NCI-H510A treated with DMSO at 0.1 percent for 48 hours (cell line): ENCODE measurements at regions not wholly inside any gene's neighbourhood (a gene's known extent, or its start where the extent isn't known, plus 50 kb on each side); places are given as distances from the start of the nearest gene placed in this dataset.

Experiments used
- DNase-seq: peaks from one replicate; lab custom pipeline; 2025; lab: John Stamatoyannopoulos, UW

GRCh38 chr18:78726326-78727056, 253.1 kb upstream of the SALL3 start:
- no peak for DNase-seq

GRCh38 chr18:78727057-78727739, 252.4 kb upstream of the SALL3 start:
- no peak for DNase-seq

DNA sequence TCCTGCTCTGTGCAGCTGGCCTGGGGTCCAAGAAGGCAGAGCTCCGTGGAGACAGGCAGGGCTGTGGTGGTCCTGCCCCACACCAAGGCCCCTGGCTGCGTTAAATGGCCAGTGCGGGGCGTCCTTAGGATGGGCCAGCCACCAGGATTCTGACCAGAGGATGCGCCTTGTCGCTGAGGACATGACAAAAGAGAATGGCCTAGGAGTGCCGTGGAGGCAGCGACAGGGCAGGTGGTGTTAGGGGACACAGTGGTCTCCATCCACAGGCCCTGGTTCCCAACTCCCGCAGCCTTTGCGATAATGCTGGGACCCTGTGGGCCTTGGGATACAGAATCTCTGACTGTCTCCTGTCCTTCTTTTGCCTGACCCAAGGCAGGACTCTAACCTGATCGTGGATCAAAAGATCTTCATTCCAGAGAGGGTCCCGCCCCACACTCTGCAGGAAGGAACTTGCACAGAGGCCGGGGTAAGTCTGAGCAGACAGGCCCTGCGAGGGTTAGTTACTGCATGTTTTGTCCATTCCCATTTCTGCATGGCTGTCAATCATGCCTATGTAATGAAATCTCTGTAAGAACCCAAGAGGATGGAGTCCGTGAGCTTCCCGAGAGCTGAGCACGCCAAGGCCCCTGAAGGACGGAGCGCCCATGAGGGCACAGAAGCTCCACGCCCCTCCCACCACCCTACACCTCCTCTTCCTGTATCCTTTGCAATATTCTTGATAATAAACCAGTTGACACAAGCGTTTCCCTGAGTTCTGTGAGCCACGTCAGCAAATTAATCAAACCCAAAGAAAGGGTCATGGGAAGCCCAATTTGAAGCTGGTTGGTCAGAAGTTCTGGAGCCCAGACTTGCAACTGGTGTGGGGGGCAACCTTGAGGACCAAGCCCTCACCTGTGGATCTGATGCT, 251.5 kb upstream of the SALL3 start:
- DNase-seq: no peak

- no peak for DNase-seq
Measured at GRCh38 chr18:78728784-78729467, 250.7 kb upstream of the SALL3 start.

DNA sequence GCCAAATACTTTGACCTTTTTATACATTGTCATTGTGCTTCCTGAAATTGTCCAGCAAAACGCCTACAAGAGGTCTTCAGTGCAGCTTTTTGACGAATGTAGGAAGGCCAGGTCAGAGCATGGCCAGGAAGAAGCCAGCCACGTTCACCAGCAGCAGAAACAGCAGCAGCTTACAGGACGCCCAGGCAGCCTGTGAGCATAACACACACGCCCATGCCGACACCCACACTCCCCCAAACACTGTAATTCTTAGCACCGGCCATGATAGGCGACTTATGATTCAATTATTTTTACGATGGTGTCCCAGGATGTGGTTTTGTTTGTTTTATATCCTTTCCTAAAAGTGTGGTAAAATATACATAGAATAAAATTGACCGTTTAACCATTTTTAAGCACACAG, 249.1 kb upstream of the SALL3 start:
- no peak for DNase-seq

GRCh38 chr18:78731016-78731397, 248.6 kb upstream of the SALL3 start:
- DNase-seq: no peak

- DNase-seq: no peak
Measured at GRCh38 chr18:78731398-78732032, 248.1 kb upstream of the SALL3 start.

DNA sequence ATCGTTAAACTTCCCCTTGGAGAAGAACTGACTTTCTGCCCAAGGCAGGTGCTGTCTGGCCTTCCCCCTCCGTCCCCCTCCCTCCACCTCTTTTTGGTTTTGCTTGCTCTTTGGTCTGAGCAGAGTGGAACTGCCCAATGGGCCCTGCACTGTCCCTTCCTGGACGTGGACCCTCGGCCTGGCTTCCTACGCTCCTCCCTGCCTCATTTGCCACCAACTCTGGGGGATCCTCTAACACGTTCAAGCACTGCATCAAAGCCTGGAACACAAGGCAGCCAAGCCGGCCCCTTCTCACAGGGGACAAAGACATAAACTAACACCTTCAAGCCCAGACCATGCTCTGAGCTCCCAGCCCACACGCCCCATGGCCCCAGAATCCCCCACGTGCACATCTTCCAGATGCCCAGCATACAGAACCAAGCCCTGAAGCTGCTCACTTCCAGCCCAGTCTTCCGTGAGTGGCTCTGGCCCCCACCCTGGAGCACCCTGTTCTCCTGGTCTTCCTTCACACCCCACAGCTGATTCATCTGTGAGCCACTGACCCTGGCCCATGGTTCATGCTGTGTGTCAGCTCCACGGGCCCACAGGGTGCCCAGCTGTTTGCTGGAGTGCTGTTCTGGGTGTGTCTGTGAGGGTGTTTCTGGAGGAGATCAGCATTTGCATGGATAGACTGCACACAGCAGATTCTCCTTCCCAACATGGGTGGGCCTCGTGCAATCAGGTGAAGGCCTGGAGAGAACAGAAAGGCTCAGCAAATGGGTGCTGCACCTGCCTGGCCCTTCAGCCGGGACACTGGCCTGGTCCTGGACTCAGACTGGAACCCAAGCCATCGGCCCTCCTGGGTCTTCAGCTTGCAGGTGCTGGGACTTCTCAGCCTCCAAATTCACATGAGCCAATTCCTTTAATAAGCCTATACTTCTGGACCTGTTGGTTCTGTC, 247.1 kb upstream of the SALL3 start:
- no peak for DNase-seq

DNA sequence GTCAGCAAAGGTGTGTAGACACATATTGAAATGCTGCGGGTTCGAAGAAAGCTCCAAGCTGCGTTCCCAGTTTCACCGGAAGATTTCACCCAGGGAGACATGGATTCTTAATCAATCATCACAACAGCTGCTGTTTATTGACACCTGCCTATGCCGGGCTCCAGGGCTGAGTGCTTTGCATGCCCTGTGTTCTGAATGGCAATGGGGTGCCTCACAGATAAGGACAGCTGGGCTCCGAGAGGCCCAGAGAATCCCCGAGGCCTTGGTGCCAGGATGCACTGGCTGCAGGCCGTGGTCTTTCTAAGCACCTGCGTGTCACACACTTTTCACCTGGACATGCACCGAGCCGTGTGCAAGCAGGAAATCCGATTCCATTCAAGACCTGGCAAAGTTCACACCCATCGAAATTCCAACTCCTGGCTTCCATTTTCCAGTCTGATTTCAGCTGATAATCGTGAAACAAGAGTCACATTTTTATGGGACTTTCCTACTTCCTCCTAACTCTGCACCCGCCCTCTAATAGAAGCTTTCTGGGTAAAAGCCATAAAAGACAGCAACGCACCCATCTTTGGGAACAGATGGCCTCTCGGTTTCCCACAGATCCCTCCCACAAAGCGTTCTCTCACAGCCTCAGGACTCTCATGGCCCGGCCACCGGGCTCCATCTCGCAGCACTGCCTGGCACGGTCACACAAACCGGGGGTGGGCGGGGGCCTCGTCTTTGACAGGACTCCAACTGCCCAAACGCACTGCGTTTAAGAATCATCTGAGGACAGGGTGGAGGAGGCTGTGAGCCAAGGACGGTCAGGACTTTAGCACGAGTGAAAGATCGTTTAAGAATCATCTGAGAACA, 245.6 kb upstream of the SALL3 start:
- DNase-seq: no peak

- no peak for DNase-seq
Measured at GRCh38 chr18:78734614-78734945, 245.0 kb upstream of the SALL3 start.

DNA sequence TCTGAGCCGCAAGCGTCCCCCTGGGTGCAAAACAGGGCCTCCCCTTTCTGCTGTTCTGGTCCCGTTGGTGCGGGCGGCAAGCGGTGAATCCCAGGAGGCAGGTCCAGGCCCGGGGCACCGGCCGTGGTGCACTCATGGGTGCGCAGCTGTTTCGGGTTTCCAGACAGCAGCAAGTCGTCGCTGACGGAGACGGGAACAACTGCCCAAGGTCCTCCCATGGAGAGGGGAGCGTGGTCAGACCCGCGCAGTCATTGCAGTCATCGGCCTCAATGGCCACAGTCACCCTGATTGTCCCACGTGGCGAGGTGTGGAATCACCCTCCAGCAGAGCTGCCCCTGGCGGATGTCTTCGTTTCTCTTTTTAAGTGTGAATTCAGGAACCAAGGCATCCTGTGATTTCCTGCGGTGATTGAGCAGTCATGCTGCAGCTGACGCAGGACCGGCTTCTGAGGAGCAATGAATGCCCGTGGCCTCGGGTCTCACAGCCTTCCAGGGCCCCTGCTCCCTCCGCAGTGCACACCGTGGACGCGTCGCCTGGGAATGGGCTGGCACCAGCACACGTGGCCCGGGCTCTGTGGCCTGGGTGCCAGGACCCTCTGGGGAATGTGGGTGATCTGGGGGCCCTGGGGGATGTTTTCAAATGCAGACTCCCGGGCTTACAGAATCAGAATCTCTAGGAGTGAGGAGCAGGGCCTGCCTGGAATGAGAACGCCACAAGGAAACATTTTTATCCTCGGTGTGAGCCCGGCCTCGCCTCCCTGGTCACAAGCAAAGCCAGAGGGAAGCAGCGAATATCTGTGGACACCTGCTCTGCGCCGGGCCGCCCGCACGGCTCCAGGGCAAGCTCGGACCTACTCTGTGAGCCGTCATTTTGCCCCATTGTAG, 244.2 kb upstream of the SALL3 start:
- DNase-seq: no peak

- DNase-seq: no peak
Measured at GRCh38 chr18:78736015-78736690, 243.5 kb upstream of the SALL3 start.

DNA sequence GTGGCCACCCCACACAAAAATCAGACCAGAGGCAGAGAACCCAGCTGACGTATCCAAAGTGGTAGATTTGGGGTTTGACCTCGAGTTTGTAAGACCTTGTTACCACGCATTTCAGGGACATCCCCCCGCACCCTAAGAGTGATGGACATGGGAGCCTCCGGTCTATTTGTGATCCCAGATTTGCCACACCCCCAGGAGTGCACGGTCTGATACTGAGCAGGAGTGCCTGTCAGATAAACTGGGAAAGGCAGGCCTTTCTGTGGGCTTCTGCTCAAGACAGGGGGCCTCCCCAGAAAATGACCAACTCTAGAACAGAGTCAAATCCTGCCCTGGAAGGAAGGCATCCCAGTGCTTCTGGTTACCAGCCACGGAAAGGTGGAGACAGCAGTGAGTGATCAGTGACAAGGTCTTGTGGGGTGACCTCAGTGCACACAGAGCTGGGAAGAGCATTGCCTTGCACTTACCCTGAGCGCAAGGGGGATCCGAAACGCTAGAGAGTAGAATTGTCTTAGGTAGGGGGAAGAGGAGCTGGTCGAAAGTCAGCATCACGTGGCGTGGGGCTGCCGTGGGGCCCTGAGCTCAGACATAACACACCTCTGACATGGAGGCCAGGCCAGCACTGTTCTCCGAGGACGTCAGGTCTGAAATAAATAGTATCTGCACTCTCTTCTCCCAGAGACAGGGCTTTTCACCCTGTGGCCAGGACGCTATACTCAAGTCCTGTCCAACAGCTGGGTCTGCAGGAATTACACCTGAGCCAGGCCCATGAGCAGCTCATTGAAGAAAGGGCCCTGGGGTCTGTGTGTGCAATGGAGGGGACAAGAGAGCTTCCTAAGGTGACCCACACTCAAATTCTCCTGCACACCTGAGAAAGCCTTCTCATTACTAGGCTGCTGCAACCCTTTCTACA, 242.4 kb upstream of the SALL3 start:
- no peak for DNase-seq

GRCh38 chr18:78738076-78738690, 241.4 kb upstream of the SALL3 start:
- no peak for DNase-seq

- DNase-seq: no peak
Measured at GRCh38 chr18:78739115-78739514, 240.5 kb upstream of the SALL3 start.

- no peak for DNase-seq
Measured at GRCh38 chr18:78739882-78740677, 239.5 kb upstream of the SALL3 start.
